ENCODE measurements at regions not wholly inside any gene's neighbourhood (a gene's known extent, or its start where the extent isn't known, plus 50 kb on each side); places are given as distances from the start of the nearest gene placed in this dataset.

DNA sequence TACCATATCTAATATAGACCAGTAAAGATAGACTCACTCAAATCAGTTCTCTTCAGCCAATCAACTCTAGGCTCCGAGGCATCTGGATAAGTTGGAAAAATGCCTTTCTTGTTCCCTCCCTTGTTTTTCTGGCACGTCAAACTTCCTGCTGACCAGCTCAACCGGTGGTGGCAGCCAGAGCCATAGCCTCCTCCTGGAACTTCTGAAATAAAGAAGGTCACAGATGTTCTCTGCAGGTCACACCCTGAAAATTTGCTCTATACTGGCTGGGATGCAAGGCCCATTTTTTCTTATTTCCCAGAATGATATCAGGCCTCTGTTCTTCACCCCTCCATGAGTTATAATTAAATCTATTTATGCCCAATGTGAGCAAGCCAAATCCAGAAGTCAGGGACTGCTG, 81.9 kb downstream of the BMP4 start (continued):
- TF ChIP-seq USF2 (IDR thresholded peaks at IDR 0.05; ENCODE audit: low read length) = no peak

All from H1 (cell line).